ENCODE measurements at regions not wholly inside any gene's neighbourhood (a gene's known extent, or its start where the extent isn't known, plus 50 kb on each side); places are given as distances from the start of the nearest gene placed in this dataset.

GRCh38 chr6:113076816-113077215, 729.7 kb downstream of the RFPL4B start:
- no peaks in the 10 kb centered on the region for H3K4me1 ChIP-seq
- no peaks in the 10 kb centered on the region for H3K27me3 ChIP-seq (ENCODE audit: low read depth)
- H3K27ac ChIP-seq (replicated peaks) = no peak overlapping the region
- H3K4me3 ChIP-seq = no peak overlapping the region
- peaks cover 3% of the 10 kb centered on the region for H3K9me3 ChIP-seq (replicated peaks)
- no peaks in the 10 kb centered on the region for H3K36me3 ChIP-seq
- intact Hi-C loops (cut with micrococcal nuclease) = no loop called here
- DNase-seq = no peak
- TF ChIP-seq CTCF (IDR thresholded peaks at IDR 0.05; ENCODE audit: borderline replicate concordance) = no peak

DNA sequence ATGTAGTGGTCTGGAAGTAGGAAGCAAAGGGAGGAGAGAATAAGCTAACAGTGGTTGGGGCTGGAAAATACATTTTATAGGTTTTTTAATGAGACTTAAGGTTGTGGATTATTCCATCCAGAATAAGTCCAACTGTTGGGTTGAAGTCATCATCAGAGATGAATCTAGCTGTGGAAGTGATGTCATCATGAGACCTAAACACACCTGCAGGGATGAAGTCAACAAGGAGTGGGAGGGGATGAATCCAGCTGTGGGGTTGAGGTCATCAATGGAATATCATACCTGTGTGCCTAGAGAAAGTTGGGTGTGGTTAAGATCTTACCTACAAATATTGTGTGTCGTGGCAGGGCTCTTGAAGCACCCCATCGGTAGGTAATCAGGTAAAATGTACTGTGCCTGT, 730.7 kb downstream of the RFPL4B start:
- Histone ChIP-seq H3K27ac (replicated peaks) (no peak overlapping the region), H3K4me3 (no peak overlapping the region), H3K9me3 (replicated peaks) (no peaks in the 10 kb centered on the region), H3K36me3 (no peaks in the 10 kb centered on the region), H3K4me1 (no peaks in the 10 kb centered on the region), H3K27me3 (ENCODE audit: low read depth) (no peaks in the 10 kb centered on the region)
- TF ChIP-seq CTCF (IDR thresholded peaks at IDR 0.05; ENCODE audit: borderline replicate concordance) = no peak
- intact Hi-C loops (cut with micrococcal nuclease) = no loop called here
- DNase-seq = no peak

DNA sequence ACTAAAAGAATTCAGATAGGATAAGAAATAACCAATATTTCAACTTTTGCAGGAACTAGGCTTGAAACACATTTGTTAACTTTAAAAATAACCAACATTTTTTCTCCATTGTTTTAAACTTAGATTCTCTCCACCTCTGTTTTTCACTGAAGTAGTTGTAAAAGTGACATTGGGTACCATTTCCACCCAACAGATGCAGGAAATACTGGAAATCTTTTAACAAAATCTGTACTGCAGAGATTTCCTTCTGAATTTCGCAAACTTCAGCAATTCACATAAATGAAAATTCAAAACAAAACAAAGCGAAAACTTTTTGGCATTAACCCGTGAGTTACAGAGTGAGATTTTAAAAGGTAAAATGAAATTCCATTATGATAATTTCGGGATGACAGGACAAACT, 731.7 kb downstream of the RFPL4B start:
- Histone ChIP-seq H3K4me3 (no peak overlapping the region), H3K27ac (replicated peaks) (no peak overlapping the region), H3K27me3 (ENCODE audit: low read depth) (no peaks in the 10 kb centered on the region), H3K9me3 (replicated peaks) (no peaks in the 10 kb centered on the region), H3K4me1 (no peaks in the 10 kb centered on the region), H3K36me3 (no peaks in the 10 kb centered on the region)
- intact Hi-C loops (cut with micrococcal nuclease) = no loop called here
- TF ChIP-seq CTCF (IDR thresholded peaks at IDR 0.05; ENCODE audit: borderline replicate concordance) = no peak
- DNase-seq = no peak

GRCh38 chr6:113082745-113083144, 735.6 kb downstream of the RFPL4B start:
- intact Hi-C loops (cut with micrococcal nuclease) = no loop called here
- no peak overlapping the region for H3K4me3 ChIP-seq
- no peak for DNase-seq

GRCh38 chr6:113083947-113084346, 736.8 kb downstream of the RFPL4B start:
- intact Hi-C loops (cut with micrococcal nuclease) = no loop called here
- Histone ChIP-seq H3K27ac (replicated peaks) (no peak overlapping the region), H3K36me3 (no peaks in the 10 kb centered on the region), H3K9me3 (replicated peaks) (no peaks in the 10 kb centered on the region), H3K27me3 (ENCODE audit: low read depth) (no peaks in the 10 kb centered on the region), H3K4me3 (no peak overlapping the region), H3K4me1 (no peaks in the 10 kb centered on the region)
- no peak for DNase-seq
- no peak for TF ChIP-seq CTCF (IDR thresholded peaks at IDR 0.05; ENCODE audit: borderline replicate concordance)

More at GRCh38 chr6:113082745-113083144, 735.6 kb downstream of the RFPL4B start:
- Histone ChIP-seq H3K4me1 (no peaks in the 10 kb centered on the region), H3K27ac (replicated peaks) (no peak overlapping the region), H3K9me3 (replicated peaks) (no peaks in the 10 kb centered on the region), H3K27me3 (ENCODE audit: low read depth) (no peaks in the 10 kb centered on the region), H3K36me3 (no peaks in the 10 kb centered on the region)
- TF ChIP-seq CTCF (IDR thresholded peaks at IDR 0.05; ENCODE audit: borderline replicate concordance) = no peak

- H3K4me1 ChIP-seq = no peaks in the 10 kb centered on the region
- no peak overlapping the region for H3K27ac ChIP-seq (replicated peaks)
- no peak overlapping the region for H3K4me3 ChIP-seq
- DNase-seq = no peak
- H3K27me3 ChIP-seq (ENCODE audit: low read depth) = no peaks in the 10 kb centered on the region
- intact Hi-C loops (cut with micrococcal nuclease) = no loop called here
- no peaks in the 10 kb centered on the region for H3K9me3 ChIP-seq (replicated peaks)
- no peak for TF ChIP-seq CTCF (IDR thresholded peaks at IDR 0.05; ENCODE audit: borderline replicate concordance)
- H3K36me3 ChIP-seq = no peaks in the 10 kb centered on the region
Measured at GRCh38 chr6:113089056-113089455, 741.9 kb downstream of the RFPL4B start.

All from left ventricle myocardium inferior (tissue), 1 donor.